ENCODE measurements at regions not wholly inside any gene's neighbourhood (a gene's known extent, or its start where the extent isn't known, plus 50 kb on each side); places are given as distances from the start of the nearest gene placed in this dataset.

- DNase-seq (ENCODE audit: low spot score): no peak
- ChIA-PET POLR2A (ENCODE audit: low non-redundant PET) (no interaction called here), CTCF (no interaction called here)
- TF ChIP-seq, protein P1, sequence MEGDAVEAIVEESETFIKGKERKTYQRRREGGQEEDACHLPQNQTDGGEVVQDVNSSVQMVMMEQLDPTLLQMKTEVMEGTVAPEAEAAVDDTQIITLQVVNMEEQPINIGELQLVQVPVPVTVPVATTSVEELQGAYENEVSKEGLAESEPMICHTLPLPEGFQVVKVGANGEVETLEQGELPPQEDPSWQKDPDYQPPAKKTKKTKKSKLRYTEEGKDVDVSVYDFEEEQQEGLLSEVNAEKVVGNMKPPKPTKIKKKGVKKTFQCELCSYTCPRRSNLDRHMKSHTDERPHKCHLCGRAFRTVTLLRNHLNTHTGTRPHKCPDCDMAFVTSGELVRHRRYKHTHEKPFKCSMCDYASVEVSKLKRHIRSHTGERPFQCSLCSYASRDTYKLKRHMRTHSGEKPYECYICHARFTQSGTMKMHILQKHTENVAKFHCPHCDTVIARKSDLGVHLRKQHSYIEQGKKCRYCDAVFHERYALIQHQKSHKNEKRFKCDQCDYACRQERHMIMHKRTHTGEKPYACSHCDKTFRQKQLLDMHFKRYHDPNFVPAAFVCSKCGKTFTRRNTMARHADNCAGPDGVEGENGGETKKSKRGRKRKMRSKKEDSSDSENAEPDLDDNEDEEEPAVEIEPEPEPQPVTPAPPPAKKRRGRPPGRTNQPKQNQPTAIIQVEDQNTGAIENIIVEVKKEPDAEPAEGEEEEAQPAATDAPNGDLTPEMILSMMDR (conservative IDR thresholded peaks at IDR 0.05; ENCODE audit: low read depth): no peak
- no peak overlapping the region for H3K27ac ChIP-seq
Measured at GRCh38 chr7:119694506-119694905, 578.5 kb upstream of the KCND2 start.

DNA sequence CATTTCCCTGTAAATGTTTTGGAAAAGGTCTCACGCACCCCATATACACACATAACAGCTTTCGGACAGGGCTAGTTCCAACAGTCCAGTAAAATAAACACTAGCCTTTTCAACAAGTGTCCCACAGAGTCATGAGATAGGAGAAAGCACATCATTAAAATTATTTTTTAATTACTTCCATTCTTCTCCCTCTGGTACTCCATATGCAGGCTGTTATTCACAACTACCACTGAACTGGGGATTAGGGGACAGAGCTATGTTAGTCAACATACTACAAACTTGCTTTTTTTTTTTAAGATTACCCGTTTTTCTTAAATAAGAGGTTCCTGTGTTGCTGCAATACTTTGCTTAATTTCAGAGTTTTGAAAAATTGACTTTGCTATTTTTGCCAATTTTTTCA, 576.6 kb upstream of the KCND2 start:
- TF ChIP-seq, protein P1 (conservative IDR thresholded peaks at IDR 0.05; ENCODE audit: low read depth): no peak
- no peak for DNase-seq (ENCODE audit: low spot score)
- H3K27ac ChIP-seq: no peak overlapping the region
- ChIA-PET POLR2A (ENCODE audit: low non-redundant PET) (no interaction called here), CTCF (no interaction called here)

DNA sequence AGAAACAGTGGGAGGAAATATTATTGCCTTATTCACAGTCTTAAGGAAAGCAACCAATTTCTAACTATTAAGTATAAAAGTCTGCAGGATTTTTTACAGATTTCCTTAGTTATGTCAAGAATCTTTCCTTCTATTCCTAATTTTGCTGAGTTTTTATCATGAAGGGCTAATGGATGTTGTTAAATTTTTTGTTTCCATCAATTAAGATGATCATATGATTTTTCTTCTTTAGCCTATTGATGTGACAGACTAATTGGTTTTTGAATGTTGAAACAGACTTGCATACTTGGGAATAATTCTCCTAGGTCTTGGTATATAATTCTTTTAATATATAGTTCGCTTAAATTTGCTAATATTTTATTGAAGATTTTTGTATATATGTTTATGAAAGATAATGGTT, 569.1 kb upstream of the KCND2 start:
- CTCF ChIA-PET: no interaction called here
- TF ChIP-seq, protein P1 (conservative IDR thresholded peaks at IDR 0.05; ENCODE audit: low read depth): no peak
- no peak overlapping the region for H3K27ac ChIP-seq
- POLR2A ChIA-PET (ENCODE audit: low non-redundant PET): no interaction called here
- DNase-seq (ENCODE audit: low spot score): no peak

DNA sequence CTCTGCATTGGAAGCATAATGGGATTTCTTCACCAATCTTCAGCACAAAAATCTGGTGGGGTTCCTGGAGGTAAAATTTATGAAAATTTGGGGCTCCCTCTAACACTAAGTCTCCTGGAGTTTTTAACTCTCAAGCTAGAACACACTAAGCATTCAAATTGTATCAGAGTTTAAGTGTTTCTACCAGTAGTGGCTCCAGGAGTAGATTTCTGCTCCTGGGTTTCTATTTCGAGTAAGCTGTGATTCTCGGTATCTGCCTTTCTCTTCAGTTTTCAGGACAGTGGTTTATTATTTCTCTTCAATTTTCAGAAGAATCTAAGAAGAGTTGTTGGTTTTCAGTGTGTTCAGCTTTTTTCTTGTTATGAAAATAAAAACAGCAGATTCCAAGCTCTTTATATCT, 566.4 kb upstream of the KCND2 start:
- ChIA-PET POLR2A (ENCODE audit: low non-redundant PET) (no interaction called here), CTCF (no interaction called here)
- no peak for DNase-seq (ENCODE audit: low spot score)
- TF ChIP-seq, protein P1 (conservative IDR thresholded peaks at IDR 0.05; ENCODE audit: low read depth): no peak
- no peak overlapping the region for H3K27ac ChIP-seq

GRCh38 chr7:119708891-119709290, 564.1 kb upstream of the KCND2 start:
- CTCF ChIA-PET: interaction anchor here (0.7 kb wide), 1 partner anchor 381 kb away, joined by 3 read pairs; no protein-coding TSS in a partner anchor
- POLR2A ChIA-PET (ENCODE audit: low non-redundant PET): no interaction called here
- TF ChIP-seq, protein P1 (conservative IDR thresholded peaks at IDR 0.05; ENCODE audit: low read depth): no peak
- H3K27ac ChIP-seq: no peak overlapping the region
- no peak for DNase-seq (ENCODE audit: low spot score)

- ChIA-PET POLR2A (ENCODE audit: low non-redundant PET) (no interaction called here), CTCF (no interaction called here)
- DNase-seq (ENCODE audit: low spot score): no peak
- TF ChIP-seq, protein P1 (conservative IDR thresholded peaks at IDR 0.05; ENCODE audit: low read depth): no peak
- H3K27ac ChIP-seq: no peak overlapping the region
Measured at GRCh38 chr7:119711104-119711503, 561.9 kb upstream of the KCND2 start.

- POLR2A ChIA-PET (ENCODE audit: low non-redundant PET): no interaction called here
- DNase-seq (ENCODE audit: low spot score): no peak
- TF ChIP-seq, protein P1 (conservative IDR thresholded peaks at IDR 0.05; ENCODE audit: low read depth): no peak
- no peak overlapping the region for H3K27ac ChIP-seq
- CTCF ChIA-PET: no interaction called here
Measured at GRCh38 chr7:119712886-119713462, 560.0 kb upstream of the KCND2 start.

Measured in RWPE1 (cell line).